SU-DHL-6 (cell line): ENCODE measurements at regions not wholly inside any gene's neighbourhood (a gene's known extent, or its start where the extent isn't known, plus 50 kb on each side); places are given as distances from the start of the nearest gene placed in this dataset.

Source experiments
- H2AFZ ChIP-seq: fragments of 200-600 bp; sonication (generic); 2 replicates; pipeline ENCODE4 v1.6.1; 2014; ENCODE audit warnings: low read depth, mild to moderate bottlenecking, moderate library complexity, mixed read lengths, antibody characterized with exemption, low read length; ENCODE audit not compliant: severe bottlenecking
- H3F3A ChIP-seq: fragments of 200-600 bp; shearing (Covaris generic); 2 replicates; pipeline ENCODE4 v1.6.0; 2016; ENCODE audit warnings: antibody characterized with exemption, mild to moderate bottlenecking; ENCODE audit not compliant: insufficient read depth
- H3K27ac ChIP-seq: fragments of 200-600 bp; sonication (generic); 2 replicates; pipeline ENCODE4 v1.5.1; 2016; ENCODE audit warnings: low read depth, mild to moderate bottlenecking, low read length, moderate library complexity, mixed read lengths
- H3K27me3 ChIP-seq: fragments of 200-600 bp; sonication (generic), shearing (Covaris generic); 2 replicates; pipeline ENCODE4 v1.6.0; 2014; ENCODE audit warnings: mild to moderate bottlenecking, low read length
- H3K36me3 ChIP-seq: fragments of 200-600 bp; sonication (generic); 2 replicates; pipeline ENCODE4 v1.6.1; 2014; ENCODE audit warnings: mild to moderate bottlenecking, low read length, mixed read lengths
- H3K4me2 ChIP-seq: fragments of 300-600, 200-600 bp; shearing (Covaris generic), sonication (generic); 2 replicates; pipeline ENCODE4 v1.6.0; 2014; ENCODE audit warnings: low read length, low read depth, mild to moderate bottlenecking; ENCODE audit not compliant: poor library complexity, severe bottlenecking
- H3K4me3 ChIP-seq: fragments of 200-600 bp; sonication (generic); 2 replicates; pipeline ENCODE4 v1.5.1; 2014; ENCODE audit warnings: antibody characterized with exemption, low read length, mild to moderate bottlenecking, mixed read lengths; ENCODE audit not compliant: insufficient read depth, poor library complexity, severe bottlenecking
- H3K79me2 ChIP-seq: fragments of 200-600 bp; sonication (generic); 2 replicates; pipeline ENCODE4 v1.6.1; 2014; ENCODE audit warnings: mild to moderate bottlenecking, low read length, moderate library complexity; ENCODE audit not compliant: insufficient read depth
- H3K9ac ChIP-seq: fragments of 200-600 bp; sonication (generic); 2 replicates; pipeline ENCODE4 v1.7.0; 2014; ENCODE audit warnings: mild to moderate bottlenecking, low read length
- H3K9me2 ChIP-seq: fragments of 200-600 bp; sonication (generic); replicated peaks from 2 replicates; pipeline ENCODE4 v1.6.1; 2014; ENCODE audit warnings: low read length; ENCODE audit not compliant: insufficient read depth
- H3K9me3 ChIP-seq: fragments of 200-600 bp; sonication (generic); 2 replicates; pipeline ENCODE4 v1.6.1; 2014; ENCODE audit warnings: low read length, mixed read lengths; ENCODE audit not compliant: insufficient read depth
- H4K20me1 ChIP-seq: fragments of 200-600 bp; sonication (generic); 2 replicates; pipeline ENCODE4 v1.6.1; 2014; ENCODE audit warnings: low read depth, mild to moderate bottlenecking, antibody characterized with exemption, low read length, moderate library complexity, mixed read lengths
- CTCF ChIP-seq: fragments of 200-600 bp; sonication (generic); IDR thresholded peaks from one replicate; pipeline ENCODE4 v1.5.1; 2017; ENCODE audit warnings: antibody characterized with exemption, mild to moderate bottlenecking, low read length, moderate library complexity; ENCODE audit not compliant: insufficient read depth, poor library complexity, severe bottlenecking
- EZH2phosphoT487 ChIP-seq: fragments of 200-600 bp; sonication (generic), shearing (Covaris generic); conservative IDR thresholded peaks from 2 replicates; pipeline ENCODE4 v1.6.1; 2018; ENCODE audit warnings: mild to moderate bottlenecking, antibody characterized with exemption, low read length, moderate library complexity, mixed read lengths

- no peaks in the 10 kb centered on the region for H3K79me2 ChIP-seq
- H3K9me3 ChIP-seq, result no peaks in the 10 kb centered on the region
- no peaks in the 10 kb centered on the region for H3K36me3 ChIP-seq
- no peaks in the 10 kb centered on the region for H3F3A ChIP-seq
- no peaks in the 10 kb centered on the region for H3K27me3 ChIP-seq
- no peak overlapping the region for H3K4me3 ChIP-seq
- no peak overlapping the region for H3K9ac ChIP-seq
- H3K4me2 ChIP-seq, result no peak overlapping the region
- no peaks in the 10 kb centered on the region for H3K9me2 ChIP-seq
- no peaks in the 10 kb centered on the region for H4K20me1 ChIP-seq
- no peak overlapping the region for H2AFZ ChIP-seq
- TF ChIP-seq CTCF (no peak), EZH2phosphoT487 (no peak)
- no peak overlapping the region for H3K27ac ChIP-seq
Measured at GRCh38 chr15:31758126-31758525, 272.2 kb upstream of the CHRNA7 start.

DNA sequence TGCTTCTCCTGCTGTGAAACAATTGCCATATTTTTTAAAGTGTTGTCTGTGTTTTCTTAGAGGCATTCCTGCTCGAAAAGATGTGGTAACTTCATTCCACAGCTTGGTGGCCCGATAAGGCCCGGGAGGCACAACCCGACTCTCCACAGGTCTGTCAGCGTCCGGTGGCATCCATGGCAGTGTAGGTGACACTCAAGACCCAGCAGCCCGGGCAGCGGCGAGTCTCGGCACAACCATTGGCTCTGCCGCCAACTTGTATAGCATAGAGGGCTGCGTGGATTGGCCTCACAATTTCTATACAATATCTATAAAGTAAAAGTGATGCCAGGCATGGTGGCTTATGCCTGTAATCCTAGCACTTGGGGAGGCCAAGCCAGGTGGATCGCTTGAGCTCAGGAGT, 262.3 kb upstream of the CHRNA7 start:
- Histone ChIP-seq H3K79me2 (no peaks in the 10 kb centered on the region), H3K4me3 (no peak overlapping the region), H3K27ac (no peak overlapping the region), H3K9ac (no peak overlapping the region), H3K9me2 (no peaks in the 10 kb centered on the region), H3F3A (no peaks in the 10 kb centered on the region), H3K4me2 (no peak overlapping the region), H4K20me1 (no peaks in the 10 kb centered on the region), H3K27me3 (no peaks in the 10 kb centered on the region), H3K36me3 (no peaks in the 10 kb centered on the region), H3K9me3 (no peaks in the 10 kb centered on the region), H2AFZ (no peak overlapping the region)
- no peak for TF ChIP-seq EZH2phosphoT487
- no peak for TF ChIP-seq CTCF

DNA sequence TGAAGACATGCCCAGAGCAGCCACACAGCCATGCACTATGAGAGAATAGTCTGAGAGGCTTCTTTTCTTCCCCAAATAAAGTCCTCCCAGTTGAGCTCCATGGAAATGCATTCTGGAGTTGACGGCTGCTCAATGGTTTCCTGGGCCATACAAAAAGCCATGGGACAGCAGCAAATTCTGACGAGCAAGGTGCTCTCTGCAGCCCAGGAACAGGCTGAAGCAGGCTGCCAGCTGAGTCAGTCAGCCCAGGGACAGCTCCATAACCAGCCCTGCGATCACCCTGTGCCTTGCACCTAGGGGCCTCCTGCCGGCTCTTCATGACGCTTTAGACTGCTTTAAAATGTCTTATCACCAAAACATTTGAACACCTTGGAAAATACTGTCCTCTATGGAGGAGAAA, 256.3 kb upstream of the CHRNA7 start:
- no peaks in the 10 kb centered on the region; the same call in 1 of the 2 replicates for H4K20me1 ChIP-seq
- no peaks in the 10 kb centered on the region for H3K9me3 ChIP-seq
- no peak overlapping the region for H3K27ac ChIP-seq
- H3K27me3 ChIP-seq, result no peaks in the 10 kb centered on the region
- TF ChIP-seq CTCF, result no peak
- TF ChIP-seq EZH2phosphoT487, result no peak
- no peaks in the 10 kb centered on the region for H3F3A ChIP-seq
- no peaks in the 10 kb centered on the region for H3K79me2 ChIP-seq
- H3K9me2 ChIP-seq, result no peaks in the 10 kb centered on the region
- H3K36me3 ChIP-seq, result no peaks in the 10 kb centered on the region
- H2AFZ ChIP-seq, result no peak overlapping the region
- H3K9ac ChIP-seq, result no peak overlapping the region
- no peak overlapping the region for H3K4me3 ChIP-seq
- H3K4me2 ChIP-seq, result no peak overlapping the region
